Suprapubic skin (tissue), 4 donors: ENCODE measurements at regions not wholly inside any gene's neighbourhood (a gene's known extent, or its start where the extent isn't known, plus 50 kb on each side); places are given as distances from the start of the nearest gene placed in this dataset.

Experiments used
- DNase-seq, 2 donors: peaks; one replicate each; pipeline ENCODE4 v3.0.0-alpha.2; 2019; ENCODE audit warnings: low spot score in 2 of 2
- H3K27ac ChIP-seq: fragments of 200-600 bp; sonication (generic); one replicate; pipeline ENCODE4 v1.5.1; 2019
- H3K27me3 ChIP-seq: fragments of 200-600 bp; sonication (generic); one replicate; pipeline ENCODE4 v1.5.1; 2019
- H3K36me3 ChIP-seq: fragments of 200-600 bp; sonication (generic); one replicate; pipeline ENCODE4 v1.5.1; 2019
- H3K4me1 ChIP-seq: fragments of 200-600 bp; sonication (generic); one replicate; pipeline ENCODE4 v1.5.1; 2019
- H3K4me3 ChIP-seq: fragments of 200-600 bp; sonication (generic); one replicate; pipeline ENCODE4 v1.5.1; 2019; ENCODE audit warnings: mild to moderate bottlenecking
- H3K9me3 ChIP-seq: fragments of 200-600 bp; sonication (generic); one replicate; pipeline ENCODE4 v1.5.1; 2019
- CTCF ChIP-seq, 2 donors: fragments of 200-600 bp in 1 of 2; fragments of 450-650 bp in 1 of 2; sonication (generic) in 1 of 2; IDR thresholded peaks; one replicate each; pipeline ENCODE4 v1.5.1; 2016 to 2019; ENCODE audit warnings: antibody characterized with exemption in 2 of 2, mild to moderate bottlenecking in 1 of 2, moderate library complexity in 1 of 2
- EP300 ChIP-seq: sonication (generic); formaldehyde crosslinking; IDR thresholded peaks from one replicate; pipeline ENCODE4 v1.6.1; 2017; ENCODE audit warnings: antibody characterized with exemption
- POLR2A ChIP-seq, 2 donors: fragments of 450-650 bp; IDR thresholded peaks; one replicate each; pipeline ENCODE4 v1.6.1; 2017; ENCODE audit warnings: antibody characterized with exemption in 2 of 2, mild to moderate bottlenecking in 2 of 2, moderate library complexity in 2 of 2
- POLR2AphosphoS5 ChIP-seq, 3 donors: sonication (generic); formaldehyde crosslinking; IDR thresholded peaks; one replicate each; pipeline ENCODE4 v1.6.1; 2017; ENCODE audit warnings: antibody characterized with exemption in 3 of 3
- WGBS: methylation state at CpG from one replicate; pipeline ENCODE4 v1.1.5; 2018; 5-methylcytosine and 5-hydroxymethylcytosine counted together

GRCh38 chr5:32504329-32504988 is 59.9 kb upstream of the ZFR start:
- Histone ChIP-seq H3K27me3 (no peaks in the 10 kb centered on the region), H3K4me1 (peaks cover 45% of the 10 kb centered on the region), H3K36me3 (no peaks in the 10 kb centered on the region), H3K4me3 (no peak overlapping the region), H3K27ac (peak overlapping the region; percentile 62), H3K9me3 (no peaks in the 10 kb centered on the region)
- 29% methylated on average over 8 of the region's 8 CpGs for WGBS
- TF ChIP-seq POLR2A (IDR thresholded peaks at IDR 0.05) (no peak), CTCF (IDR thresholded peaks at IDR 0.05) (no peak), EP300 (no peak), POLR2AphosphoS5 (IDR thresholded peaks at IDR 0.05) (no peak)
- no peak for DNase-seq

- Histone ChIP-seq H3K4me1 (peaks cover 43% of the 10 kb centered on the region), H3K36me3 (no peaks in the 10 kb centered on the region), H3K27me3 (no peaks in the 10 kb centered on the region), H3K27ac (no peak overlapping the region), H3K9me3 (no peaks in the 10 kb centered on the region), H3K4me3 (no peak overlapping the region)
- no peak for TF ChIP-seq POLR2AphosphoS5 (IDR thresholded peaks at IDR 0.05)
- TF ChIP-seq POLR2A (IDR thresholded peaks at IDR 0.05), result no peak
- no peak for TF ChIP-seq CTCF (IDR thresholded peaks at IDR 0.05)
- TF ChIP-seq EP300, result no peak
- DNase-seq, result no peak
- 92% methylated on average over 7 of the region's 7 CpGs for WGBS
Observed at GRCh38 chr5:32503261-32503660, 58.7 kb upstream of the ZFR start.

- H3K27me3 ChIP-seq, result no peaks in the 10 kb centered on the region
- WGBS, result 83% methylated on average over 16 of the region's 16 CpGs
- no peak for TF ChIP-seq POLR2AphosphoS5 (IDR thresholded peaks at IDR 0.05)
- no peak for TF ChIP-seq EP300
- TF ChIP-seq POLR2A (IDR thresholded peaks at IDR 0.05), result no peak
- TF ChIP-seq CTCF (IDR thresholded peaks at IDR 0.05), result no peak
- H3K4me3 ChIP-seq, result no peak overlapping the region
- H3K27ac ChIP-seq, result no peak overlapping the region
- no peaks in the 10 kb centered on the region for H3K9me3 ChIP-seq
- no peaks in the 10 kb centered on the region for H3K36me3 ChIP-seq
- H3K4me1 ChIP-seq, result peaks cover 24% of the 10 kb centered on the region
- no peak for DNase-seq
Observed at GRCh38 chr5:32501071-32502002, 56.8 kb upstream of the ZFR start.

- no peaks in the 10 kb centered on the region for H3K27me3 ChIP-seq
- no peak for DNase-seq
- TF ChIP-seq POLR2AphosphoS5 (IDR thresholded peaks at IDR 0.05) (no peak), POLR2A (IDR thresholded peaks at IDR 0.05) (no peak), EP300 (no peak), CTCF (IDR thresholded peaks at IDR 0.05) (no peak)
Observed at GRCh38 chr5:32500181-32500580, 55.6 kb upstream of the ZFR start.

GRCh38 chr5:32499261-32499660 is 54.7 kb upstream of the ZFR start:
- H3K4me1 ChIP-seq, result peaks cover 3% of the 10 kb centered on the region
- H3K36me3 ChIP-seq, result no peaks in the 10 kb centered on the region
- 100% methylated on average over 2 of the region's 2 CpGs for WGBS
- no peaks in the 10 kb centered on the region for H3K27me3 ChIP-seq
- no peak overlapping the region for H3K4me3 ChIP-seq
- no peak for DNase-seq
- no peak for TF ChIP-seq POLR2AphosphoS5 (IDR thresholded peaks at IDR 0.05)
- no peaks in the 10 kb centered on the region for H3K9me3 ChIP-seq
- H3K27ac ChIP-seq, result no peak overlapping the region

More at GRCh38 chr5:32500181-32500580, 55.6 kb upstream of the ZFR start:
- H3K27ac ChIP-seq, result no peak overlapping the region
- no peak overlapping the region for H3K4me3 ChIP-seq
- H3K4me1 ChIP-seq, result peaks cover 13% of the 10 kb centered on the region
- 63% methylated on average over 7 of the region's 7 CpGs for WGBS
- no peaks in the 10 kb centered on the region for H3K9me3 ChIP-seq
- H3K36me3 ChIP-seq, result no peaks in the 10 kb centered on the region
